Nephron progenitor cell (in vitro differentiated cells): ENCODE measurements at regions not wholly inside any gene's neighbourhood (a gene's known extent, or its start where the extent isn't known, plus 50 kb on each side); places are given as distances from the start of the nearest gene placed in this dataset.

ENCODE experiments used
- DNase-seq: peaks from one replicate; pipeline ENCODE4 v3.0.0; 2021
- H3K27ac Mint-ChIP-seq: 2 replicates; pipeline ENCODE4 v1.8.0; 2021; ENCODE audit warnings: mild to moderate bottlenecking, moderate library complexity, mixed read lengths
- H3K27me3 Mint-ChIP-seq: 2 replicates; pipeline ENCODE4 v1.8.0; 2021; ENCODE audit warnings: mild to moderate bottlenecking, low read depth, mixed read lengths; ENCODE audit not compliant: poor library complexity
- H3K36me3 Mint-ChIP-seq: 2 replicates; pipeline ENCODE4 v1.8.0; 2021; ENCODE audit warnings: low read depth, mixed read lengths
- H3K4me1 Mint-ChIP-seq: 2 replicates; pipeline ENCODE4 v1.8.0; 2021; ENCODE audit warnings: mixed read lengths
- H3K4me3 Mint-ChIP-seq: 2 replicates; pipeline ENCODE4 v1.8.0; 2021; ENCODE audit warnings: mild to moderate bottlenecking, moderate library complexity, mixed read lengths
- H3K9me3 Mint-ChIP-seq: 2 replicates; pipeline ENCODE4 v1.8.0; 2021; ENCODE audit warnings: mild to moderate bottlenecking, moderate library complexity, mixed read lengths
- TF ChIP-seq, protein P1 (sequence below): fragments of 200-600 bp; sonication (generic); IDR thresholded peaks from 2 replicates; pipeline ENCODE4 v1.5.0; 2021; ENCODE audit warnings: antibody characterized with exemption

DNA sequence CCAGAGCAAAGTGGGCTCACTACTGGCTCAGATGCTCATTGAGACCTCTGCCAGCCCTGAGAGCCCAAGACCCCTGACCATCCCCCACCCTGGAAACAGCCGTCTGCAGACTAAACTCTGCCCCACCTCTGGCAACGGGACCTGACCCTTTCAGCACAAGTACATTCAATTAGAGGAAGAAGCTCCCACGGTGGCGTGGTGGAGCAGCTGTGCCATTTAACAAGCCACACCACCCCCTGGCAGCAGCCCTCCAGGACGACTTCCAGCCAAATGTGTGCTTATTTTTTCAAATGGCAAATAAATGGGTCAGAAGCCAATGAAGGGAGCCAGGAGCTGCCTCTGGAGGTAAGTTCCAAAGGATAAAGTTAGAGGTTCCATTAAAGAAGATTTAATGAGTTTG lies 226.7 kb downstream of the NPHP4 start:
- DNase-seq, result no peak
- Mint-ChIP-seq H3K4me1 (peaks cover 35% of the 10 kb centered on the region), H3K27ac (no peak overlapping the region), H3K27me3 (peaks cover 62% of the 10 kb centered on the region), H3K9me3 (peaks cover 20% of the 10 kb centered on the region), H3K4me3 (no peak overlapping the region), H3K36me3 (peaks cover 5% of the 10 kb centered on the region)
- TF ChIP-seq, protein P1, sequence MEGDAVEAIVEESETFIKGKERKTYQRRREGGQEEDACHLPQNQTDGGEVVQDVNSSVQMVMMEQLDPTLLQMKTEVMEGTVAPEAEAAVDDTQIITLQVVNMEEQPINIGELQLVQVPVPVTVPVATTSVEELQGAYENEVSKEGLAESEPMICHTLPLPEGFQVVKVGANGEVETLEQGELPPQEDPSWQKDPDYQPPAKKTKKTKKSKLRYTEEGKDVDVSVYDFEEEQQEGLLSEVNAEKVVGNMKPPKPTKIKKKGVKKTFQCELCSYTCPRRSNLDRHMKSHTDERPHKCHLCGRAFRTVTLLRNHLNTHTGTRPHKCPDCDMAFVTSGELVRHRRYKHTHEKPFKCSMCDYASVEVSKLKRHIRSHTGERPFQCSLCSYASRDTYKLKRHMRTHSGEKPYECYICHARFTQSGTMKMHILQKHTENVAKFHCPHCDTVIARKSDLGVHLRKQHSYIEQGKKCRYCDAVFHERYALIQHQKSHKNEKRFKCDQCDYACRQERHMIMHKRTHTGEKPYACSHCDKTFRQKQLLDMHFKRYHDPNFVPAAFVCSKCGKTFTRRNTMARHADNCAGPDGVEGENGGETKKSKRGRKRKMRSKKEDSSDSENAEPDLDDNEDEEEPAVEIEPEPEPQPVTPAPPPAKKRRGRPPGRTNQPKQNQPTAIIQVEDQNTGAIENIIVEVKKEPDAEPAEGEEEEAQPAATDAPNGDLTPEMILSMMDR, result no peak

DNA sequence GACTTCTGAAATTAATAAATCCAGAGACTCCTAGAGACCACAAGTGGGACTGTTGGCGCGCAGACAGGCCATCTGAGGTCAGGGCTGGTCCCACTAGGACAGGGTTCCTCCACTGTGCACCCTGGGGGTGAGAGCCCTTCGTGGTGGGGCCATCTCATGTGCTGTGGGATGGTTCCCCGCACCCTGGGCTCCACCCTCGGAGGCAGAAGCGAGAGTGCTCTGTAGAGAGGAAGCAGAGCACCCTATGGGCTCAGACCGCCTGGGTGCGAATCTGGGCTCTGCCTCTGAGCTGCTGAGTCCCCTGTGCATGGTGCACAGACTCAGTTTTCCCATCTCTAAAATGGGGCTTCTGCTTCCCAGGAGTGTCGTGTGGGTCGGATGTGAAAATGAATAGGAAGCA lies 227.3 kb downstream of the NPHP4 start:
- Mint-ChIP-seq H3K27me3 (peaks cover 65% of the 10 kb centered on the region), H3K36me3 (peaks cover 5% of the 10 kb centered on the region), H3K4me3 (no peak overlapping the region), H3K4me1 (peaks cover 35% of the 10 kb centered on the region), H3K27ac (no peak overlapping the region), H3K9me3 (peaks cover 20% of the 10 kb centered on the region)
- no peak for DNase-seq
- TF ChIP-seq, protein P1, result no peak

DNA sequence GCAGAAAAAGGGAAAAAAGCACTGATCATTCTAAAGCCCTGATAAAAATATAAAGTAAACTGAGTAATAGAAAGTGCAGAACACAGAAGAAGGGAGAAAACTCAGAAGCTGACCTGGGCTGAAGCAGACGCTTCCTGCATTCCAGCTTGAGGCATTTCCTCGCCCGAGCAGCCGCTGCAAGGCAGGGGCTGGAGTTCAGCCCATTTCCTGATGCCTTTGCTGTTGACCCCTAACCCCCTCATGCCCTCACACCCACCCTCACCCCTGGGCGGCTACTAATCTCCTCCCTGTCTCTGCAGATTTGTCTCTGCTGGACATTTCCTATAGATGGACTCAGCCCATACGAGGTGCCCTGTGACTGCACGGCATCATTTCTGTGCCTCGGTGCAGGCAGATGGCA lies 227.8 kb downstream of the NPHP4 start:
- Mint-ChIP-seq H3K4me1 (peaks cover 35% of the 10 kb centered on the region), H3K27ac (no peak overlapping the region), H3K27me3 (peaks cover 69% of the 10 kb centered on the region), H3K4me3 (no peak overlapping the region), H3K36me3 (peaks cover 5% of the 10 kb centered on the region), H3K9me3 (peaks cover 20% of the 10 kb centered on the region)
- DNase-seq, result no peak
- TF ChIP-seq, protein P1, result no peak

DNA sequence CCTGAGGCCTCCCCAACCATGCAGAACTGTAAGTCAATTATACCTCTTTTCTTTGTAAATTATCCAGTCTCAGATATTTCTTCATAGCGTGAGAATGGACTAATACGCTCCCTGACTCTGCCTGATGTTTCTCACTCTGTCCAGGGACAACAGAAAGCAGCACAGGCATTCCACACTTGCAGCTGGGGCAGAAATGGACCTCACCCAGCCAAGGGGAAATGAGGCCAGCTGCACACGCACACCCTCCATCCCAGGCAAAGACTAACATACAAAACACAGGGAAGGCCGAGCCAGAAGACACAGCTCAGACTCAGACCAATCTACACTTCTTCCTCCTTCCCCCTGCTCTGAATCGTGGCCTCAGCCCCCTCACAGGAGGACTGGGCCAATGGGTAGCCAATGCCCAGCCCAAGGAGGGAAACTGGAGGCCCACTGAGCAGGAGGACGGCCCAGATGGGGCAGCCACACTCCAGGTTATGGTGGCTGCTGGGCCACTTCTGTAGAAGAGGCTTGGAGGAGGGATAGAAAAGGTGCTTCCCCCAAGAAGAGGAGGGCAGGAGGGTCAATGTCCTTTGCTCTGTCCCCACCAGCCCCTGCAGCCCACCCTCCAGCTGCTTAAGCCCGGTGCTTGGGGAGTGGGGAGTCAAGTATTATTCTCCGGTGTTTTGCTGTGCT lies 228.4 kb downstream of the NPHP4 start:
- Mint-ChIP-seq H3K4me3 (no peak overlapping the region), H3K27ac (no peak overlapping the region)
- DNase-seq, result no peak

DNA sequence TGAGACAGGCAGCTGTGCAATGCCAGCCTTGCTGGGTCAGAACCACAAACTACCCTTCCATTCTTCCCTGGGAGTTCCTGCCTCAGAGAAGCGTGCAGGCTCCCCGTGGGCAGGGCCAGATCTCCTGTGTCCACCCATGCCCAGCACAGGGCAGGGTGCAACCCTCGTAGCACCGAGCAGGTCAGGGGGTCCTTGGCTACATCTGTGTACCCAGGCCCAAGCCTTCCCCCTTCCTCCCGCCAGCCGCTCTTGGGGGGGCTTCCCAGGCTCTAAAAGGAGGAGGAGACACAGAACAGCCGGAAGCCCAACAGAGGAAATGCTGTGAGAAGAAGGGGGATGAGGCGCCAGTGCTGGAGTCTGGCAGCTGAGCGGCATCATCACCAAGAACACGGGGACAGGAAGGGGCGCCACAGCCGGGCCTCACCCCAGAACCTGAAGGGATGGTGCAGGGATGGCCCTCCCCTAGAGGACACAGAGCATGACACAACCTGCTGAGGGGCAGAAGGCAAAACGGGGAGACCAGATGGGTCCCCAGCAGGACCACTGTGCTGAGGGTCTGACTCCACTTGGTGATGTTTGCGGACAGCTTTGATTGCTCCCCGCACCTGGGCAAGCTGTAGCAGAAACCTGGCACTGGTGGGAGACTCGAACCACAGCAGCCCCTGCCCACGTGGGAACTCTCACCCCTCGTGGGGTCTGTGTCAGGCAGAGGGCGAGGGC lies 233.2 kb downstream of the NPHP4 start:
- Mint-ChIP-seq H3K4me1 (peaks cover 32% of the 10 kb centered on the region), H3K27me3 (peaks cover 30% of the 10 kb centered on the region), H3K9me3 (peaks cover 20% of the 10 kb centered on the region), H3K27ac (no peak overlapping the region), H3K4me3 (no peak overlapping the region), H3K36me3 (peaks cover 5% of the 10 kb centered on the region)
- no peak for DNase-seq
- TF ChIP-seq, protein P1, result no peak

More for the DNA sequence above, 228.4 kb downstream of the NPHP4 start:
- H3K9me3 Mint-ChIP-seq, result peaks cover 20% of the 10 kb centered on the region
- TF ChIP-seq, protein P1, result no peak
- H3K36me3 Mint-ChIP-seq, result peaks cover 5% of the 10 kb centered on the region
- H3K27me3 Mint-ChIP-seq, result peaks cover 64% of the 10 kb centered on the region
- H3K4me1 Mint-ChIP-seq, result peaks cover 35% of the 10 kb centered on the region
